ENCODE measurements at regions not wholly inside any gene's neighbourhood (a gene's known extent, or its start where the extent isn't known, plus 50 kb on each side); places are given as distances from the start of the nearest gene placed in this dataset.

DNA sequence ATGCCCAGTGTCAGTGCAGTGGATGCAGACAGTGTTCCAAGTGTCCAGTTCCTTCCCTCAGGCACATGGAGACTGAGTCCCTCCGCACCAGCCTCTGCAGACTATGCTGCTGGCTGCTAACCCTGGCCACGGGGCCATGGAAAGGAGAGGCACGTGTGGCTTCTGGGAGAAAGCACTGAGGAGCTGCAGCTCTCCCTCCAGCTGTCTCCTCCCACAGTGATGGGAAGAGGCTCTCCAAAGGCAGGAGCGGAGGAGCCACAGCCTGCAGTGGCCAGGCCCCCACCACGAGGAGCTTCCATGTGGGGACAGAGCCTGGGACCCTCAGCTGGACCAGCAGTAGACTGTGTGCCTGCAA is 141.1 kb downstream of the NDUFA10 start:
- peaks cover 22 to 35% of the 10 kb centered on the region in 2 donors for H3K9me3 ChIP-seq (replicated peaks in 1 of 2; ENCODE audit: control insufficient read depth in 1 of 2, insufficient read depth in 1 of 2, low read length in 2 of 2)
- peaks cover 6 to 14% of the 10 kb centered on the region in 2 donors for H3K27me3 ChIP-seq (ENCODE audit: control insufficient read depth in 2 of 2, insufficient read depth in 2 of 2, low read length in 2 of 2)
- WGBS (ENCODE audit: insufficient coverage): 96% methylated on average over 4 of the region's 5 CpGs
- Mint-ChIP-seq H3K36me3 (peaks cover 13 to 14% of the 10 kb centered on the region in 2 donors), H3K9me3 (peaks cover 20 to 43% (median 36%) of the 10 kb centered on the region in 7 donors), H3K27me3 (ENCODE audit: low read depth in 3 of 3) (peaks cover 22 to 31% (median 28%) of the 10 kb centered on the region in 3 donors), H3K4me1 (peaks cover 26% of the 10 kb centered on the region), H3K4me3 (no peak overlapping the region), H3K27ac (peak overlapping the region in 1 of 7 donors; percentile 7)
- DNase-seq: no peak
- H3K36me3 ChIP-seq (replicated peaks in 1 of 2; ENCODE audit: control insufficient read depth in 1 of 2, insufficient read depth in 2 of 2, low read length in 2 of 2): no peaks in the 10 kb centered on the region
- intact Hi-C loops (cut with micrococcal nuclease): no loop called here
- no peak overlapping the region for H3K9ac ChIP-seq (ENCODE audit: insufficient read depth, low read length, poor library complexity, severe bottlenecking)
- H3K4me2 ChIP-seq (replicated peaks; ENCODE audit: extremely low read depth, low read length, poor library complexity, severe bottlenecking): no peak overlapping the region
- no peak overlapping the region for H3K27ac ChIP-seq (ENCODE audit: low read depth in 1 of 2, low read length in 2 of 2)
- H2AFZ ChIP-seq (ENCODE audit: insufficient read depth, low read depth, low read length, poor library complexity, severe bottlenecking): no peak overlapping the region
- H4K20me1 ChIP-seq (ENCODE audit: insufficient read depth, low read length): no peaks in the 10 kb centered on the region
- no peak for TF ChIP-seq CTCF (IDR thresholded peaks at IDR 0.05)
- peak overlapping the region in 1 of 3 experiments; percentile 6 for H3K4me3 ChIP-seq (replicated peaks in 1 of 3; ENCODE audit: low read depth in 2 of 3, low read length in 3 of 3)
- peaks cover 0 to 8% of the 10 kb centered on the region in 2 donors for H3K4me1 ChIP-seq (ENCODE audit: control insufficient read depth in 1 of 2, insufficient read depth in 2 of 2, low read length in 2 of 2)
- H3K79me2 ChIP-seq (ENCODE audit: insufficient read depth, low read length): no peaks in the 10 kb centered on the region

DNA sequence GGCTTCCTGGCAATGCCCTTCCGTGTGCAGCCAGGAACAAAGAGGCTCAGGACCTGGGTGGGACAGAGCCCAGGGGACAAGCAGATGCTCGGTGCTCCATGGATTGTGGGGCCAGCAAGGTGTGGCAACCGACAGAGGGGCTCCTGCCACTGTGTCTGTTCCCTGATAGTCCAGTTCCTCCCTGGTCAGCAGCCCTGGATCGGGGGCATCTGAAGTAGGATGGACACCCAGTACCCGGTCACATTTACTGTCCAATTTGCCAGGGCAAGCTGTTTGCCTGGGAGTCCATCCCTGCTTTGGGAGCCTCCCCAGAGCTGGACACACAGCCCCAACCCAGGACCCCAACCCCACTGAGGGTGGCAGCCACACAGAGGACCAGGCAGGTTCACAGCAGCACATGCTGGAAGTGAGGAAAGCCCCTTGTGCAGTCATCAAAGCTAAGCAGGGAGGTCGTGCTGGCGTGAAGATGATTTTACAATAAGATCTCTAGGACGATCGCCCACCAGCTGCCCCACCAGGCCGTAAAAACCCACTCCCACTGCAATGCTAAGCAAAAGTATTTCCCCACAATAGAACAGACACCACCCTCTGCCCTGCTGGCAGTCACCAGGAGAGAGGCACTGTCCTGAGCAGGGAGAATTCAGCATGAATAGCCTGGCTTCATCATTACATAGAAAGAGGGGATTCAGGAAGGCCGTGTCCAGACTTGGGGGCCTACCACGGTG is 141.7 kb downstream of the NDUFA10 start:
- peaks cover 22 to 32% (median 30%) of the 10 kb centered on the region in 3 donors for H3K27me3 Mint-ChIP-seq (ENCODE audit: low read depth in 3 of 3)
- TF ChIP-seq CTCF (IDR thresholded peaks at IDR 0.05): no peak
- Histone ChIP-seq H3K27me3 (ENCODE audit: control insufficient read depth in 2 of 2, insufficient read depth in 2 of 2, low read length in 2 of 2) (peaks cover 6 to 14% of the 10 kb centered on the region in 2 donors), H3K4me1 (ENCODE audit: control insufficient read depth in 1 of 2, insufficient read depth in 2 of 2, low read length in 2 of 2) (peaks cover 0 to 8% of the 10 kb centered on the region in 2 donors), H3K4me2 (replicated peaks; ENCODE audit: extremely low read depth, low read length, poor library complexity, severe bottlenecking) (no peak overlapping the region), H3K4me3 (replicated peaks in 1 of 3; ENCODE audit: low read depth in 2 of 3, low read length in 3 of 3) (peak overlapping the region in 1 of 3 experiments; percentile 6), H4K20me1 (ENCODE audit: insufficient read depth, low read length) (no peaks in the 10 kb centered on the region), H3K79me2 (ENCODE audit: insufficient read depth, low read length) (no peaks in the 10 kb centered on the region), H3K9ac (ENCODE audit: insufficient read depth, low read length, poor library complexity, severe bottlenecking) (no peak overlapping the region), H2AFZ (ENCODE audit: insufficient read depth, low read depth, low read length, poor library complexity, severe bottlenecking) (no peak overlapping the region), H3K9me3 (replicated peaks in 1 of 2; ENCODE audit: control insufficient read depth in 1 of 2, insufficient read depth in 1 of 2, low read length in 2 of 2) (peaks cover 22 to 35% of the 10 kb centered on the region in 2 donors), H3K36me3 (replicated peaks in 1 of 2; ENCODE audit: control insufficient read depth in 1 of 2, insufficient read depth in 2 of 2, low read length in 2 of 2) (no peaks in the 10 kb centered on the region), H3K27ac (ENCODE audit: low read depth in 1 of 2, low read length in 2 of 2) (no peak overlapping the region)
- no peak for DNase-seq
- 84% methylated on average over 9 of the region's 12 CpGs for WGBS (ENCODE audit: insufficient coverage)
- H3K9me3 Mint-ChIP-seq: peaks cover 20 to 45% (median 36%) of the 10 kb centered on the region in 7 donors
- H3K27ac Mint-ChIP-seq: no peak overlapping the region
- H3K4me3 Mint-ChIP-seq: no peak overlapping the region
- intact Hi-C loops (cut with micrococcal nuclease): no loop called here
- peaks cover 13 to 14% of the 10 kb centered on the region in 2 donors for H3K36me3 Mint-ChIP-seq
- H3K4me1 Mint-ChIP-seq: peaks cover 32% of the 10 kb centered on the region
